GM19328 (cell line): ENCODE measurements at regions not wholly inside any gene's neighbourhood (a gene's known extent, or its start where the extent isn't known, plus 50 kb on each side); places are given as distances from the start of the nearest gene placed in this dataset.
"Not testable (repeated sequence)": the region's sequence is repeated elsewhere in the genome, so short reads cannot be mapped to it uniquely, and the experiment has no call there.

Source experiments
- ATAC-seq: cut with Tn5 transposase; IDR thresholded peaks from one replicate; pipeline ENCODE4 v1.9.1; 2021; ENCODE audit warnings: mild to moderate bottlenecking, moderate library complexity; ENCODE audit not compliant: unreplicated experiment

GRCh38 chr21:14757533-14758327, 211.6 kb upstream of the SAMSN1 start:
- no peak for ATAC-seq

- no peak for ATAC-seq
These were observed 209.0 kb upstream of the SAMSN1 start for GRCh38 chr21:14755086-14755485.

GRCh38 chr21:14754682-14755081, 208.6 kb upstream of the SAMSN1 start:
- no peak for ATAC-seq

GRCh38 chr21:14754259-14754604, 208.1 kb upstream of the SAMSN1 start:
- no peak for ATAC-seq

GRCh38 chr21:14753466-14754258, 207.5 kb upstream of the SAMSN1 start:
- ATAC-seq, result no peak

GRCh38 chr21:14753069-14753465, 207.0 kb upstream of the SAMSN1 start:
- no peak for ATAC-seq

GRCh38 chr21:14752345-14752909, 206.3 kb upstream of the SAMSN1 start:
- ATAC-seq, result no peak

- ATAC-seq, result no peak
These were observed 205.7 kb upstream of the SAMSN1 start for GRCh38 chr21:14751602-14752344.

- no peak for ATAC-seq
These were observed 204.9 kb upstream of the SAMSN1 start for GRCh38 chr21:14751011-14751410.

GRCh38 chr21:14750041-14750440, 203.9 kb upstream of the SAMSN1 start:
- ATAC-seq, result no peak

- no peak for ATAC-seq
These were observed 202.5 kb upstream of the SAMSN1 start for GRCh38 chr21:14748662-14749061.

- ATAC-seq, result no peak
These were observed 198.3 kb upstream of the SAMSN1 start for GRCh38 chr21:14744368-14744767.

GRCh38 chr21:14742119-14742518, 196.0 kb upstream of the SAMSN1 start:
- no peak for ATAC-seq

- ATAC-seq, result no peak
These were observed 195.1 kb upstream of the SAMSN1 start for GRCh38 chr21:14741256-14741655.

- no peak for ATAC-seq
These were observed 194.6 kb upstream of the SAMSN1 start for GRCh38 chr21:14740692-14741091.

GRCh38 chr21:14740116-14740515, 194.0 kb upstream of the SAMSN1 start:
- no peak for ATAC-seq

GRCh38 chr21:14739590-14739989, 193.5 kb upstream of the SAMSN1 start:
- ATAC-seq, result no peak

GRCh38 chr21:14738576-14738975, 192.5 kb upstream of the SAMSN1 start:
- ATAC-seq, result not testable (repeated sequence)

- no peak for ATAC-seq
These were observed 191.8 kb upstream of the SAMSN1 start for GRCh38 chr21:14737922-14738321.

GRCh38 chr21:14737284-14737691, 191.2 kb upstream of the SAMSN1 start:
- no peak for ATAC-seq

GRCh38 chr21:14736672-14737071, 190.6 kb upstream of the SAMSN1 start:
- no peak for ATAC-seq
